GM18517 (cell line): ENCODE measurements at regions not wholly inside any gene's neighbourhood (a gene's known extent, or its start where the extent isn't known, plus 50 kb on each side); places are given as distances from the start of the nearest gene placed in this dataset.
"Not testable (repeated sequence)": the region's sequence is repeated elsewhere in the genome, so short reads cannot be mapped to it uniquely, and the experiment has no call there.

Source experiments
- ATAC-seq: cut with Tn5 transposase; IDR thresholded peaks from one replicate; pipeline ENCODE4 v1.9.1; 2021; ENCODE audit warnings: mild to moderate bottlenecking, moderate library complexity; ENCODE audit not compliant: unreplicated experiment

GRCh38 chr9:129416821-129417539 is 203.9 kb downstream of the C9orf50 start:
- no peak for ATAC-seq

GRCh38 chr9:129415942-129416651 is 204.8 kb downstream of the C9orf50 start:
- ATAC-seq: no peak

GRCh38 chr9:129414993-129415941 is 205.6 kb downstream of the C9orf50 start:
- ATAC-seq: no peak

- no peak for ATAC-seq
Measured at GRCh38 chr9:129414377-129414992, 206.4 kb downstream of the C9orf50 start.

- peak; percentile 71 for ATAC-seq
Measured at GRCh38 chr9:129413537-129414376, 207.1 kb downstream of the C9orf50 start.

GRCh38 chr9:129412814-129413536 is 207.9 kb downstream of the C9orf50 start:
- ATAC-seq: peak; percentile 31

GRCh38 chr9:129412176-129412813 is 208.6 kb downstream of the C9orf50 start:
- ATAC-seq: not testable (repeated sequence)

GRCh38 chr9:129411501-129412175 is 209.3 kb downstream of the C9orf50 start:
- ATAC-seq: no peak

GRCh38 chr9:129410226-129410625 is 210.7 kb downstream of the C9orf50 start:
- ATAC-seq: no peak

GRCh38 chr9:129408535-129409215 is 212.2 kb downstream of the C9orf50 start:
- no peak for ATAC-seq

GRCh38 chr9:129407905-129408452 is 212.9 kb downstream of the C9orf50 start:
- no peak for ATAC-seq

GRCh38 chr9:129406278-129407225 is 214.3 kb downstream of the C9orf50 start:
- ATAC-seq: no peak

- no peak for ATAC-seq
Measured at GRCh38 chr9:129405827-129406213, 215.1 kb downstream of the C9orf50 start.

GRCh38 chr9:129405089-129405826 is 215.6 kb downstream of the C9orf50 start:
- no peak for ATAC-seq

GRCh38 chr9:129404621-129405020 is 216.3 kb downstream of the C9orf50 start:
- ATAC-seq: no peak
